HG02610 (cell line): ENCODE measurements at regions not wholly inside any gene's neighbourhood (a gene's known extent, or its start where the extent isn't known, plus 50 kb on each side); places are given as distances from the start of the nearest gene placed in this dataset.
"Not testable (repeated sequence)": the region's sequence is repeated elsewhere in the genome, so short reads cannot be mapped to it uniquely, and the experiment has no call there.

Experiments
- ATAC-seq: cut with Tn5 transposase; IDR thresholded peaks from one replicate; pipeline ENCODE4 v1.9.1; 2021; ENCODE audit warnings: mild to moderate bottlenecking, moderate library complexity; ENCODE audit not compliant: unreplicated experiment

DNA sequence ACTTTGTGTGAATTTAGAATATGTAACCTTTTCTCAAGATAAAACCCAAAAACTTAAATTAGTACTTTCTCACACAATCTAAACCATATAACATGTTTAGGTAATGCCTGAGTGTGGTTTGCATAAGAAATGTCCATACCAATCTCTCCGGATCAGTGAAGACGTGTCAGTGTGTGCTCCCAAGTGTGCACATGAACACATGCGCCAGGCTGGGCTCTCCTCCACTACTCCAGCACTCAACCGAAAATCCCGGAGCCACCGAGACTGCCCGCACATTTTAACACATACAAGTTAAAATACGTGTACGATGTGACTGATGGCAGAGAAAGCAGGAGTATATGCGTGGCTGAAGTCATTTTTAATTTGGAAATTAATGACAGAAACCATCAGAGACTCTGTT is 658.4 kb downstream of the EFNA5 start:
- no peak for ATAC-seq

GRCh38 chr5:107011605-107012004 is 659.1 kb downstream of the EFNA5 start:
- no peak for ATAC-seq

GRCh38 chr5:107010060-107010459 is 660.7 kb downstream of the EFNA5 start:
- no peak for ATAC-seq

DNA sequence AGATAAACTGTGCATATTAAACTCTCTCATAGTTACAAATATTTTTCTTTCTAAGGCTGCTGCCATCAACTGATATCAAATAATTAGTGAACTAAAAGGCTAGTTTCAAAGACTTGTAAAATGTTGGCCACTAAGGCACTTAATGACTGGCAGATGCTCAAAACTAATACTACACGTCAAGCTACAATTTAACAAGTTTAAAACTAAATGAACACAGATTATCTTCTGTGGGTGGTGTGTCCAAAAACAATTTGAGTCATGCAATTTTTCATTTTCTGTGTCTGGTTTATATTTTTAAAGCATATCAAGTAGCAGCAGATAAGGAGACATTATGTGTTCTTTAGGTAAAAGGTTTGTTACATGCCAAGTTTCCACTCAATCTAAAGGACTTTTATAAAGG is 665.1 kb downstream of the EFNA5 start:
- ATAC-seq: no peak

DNA sequence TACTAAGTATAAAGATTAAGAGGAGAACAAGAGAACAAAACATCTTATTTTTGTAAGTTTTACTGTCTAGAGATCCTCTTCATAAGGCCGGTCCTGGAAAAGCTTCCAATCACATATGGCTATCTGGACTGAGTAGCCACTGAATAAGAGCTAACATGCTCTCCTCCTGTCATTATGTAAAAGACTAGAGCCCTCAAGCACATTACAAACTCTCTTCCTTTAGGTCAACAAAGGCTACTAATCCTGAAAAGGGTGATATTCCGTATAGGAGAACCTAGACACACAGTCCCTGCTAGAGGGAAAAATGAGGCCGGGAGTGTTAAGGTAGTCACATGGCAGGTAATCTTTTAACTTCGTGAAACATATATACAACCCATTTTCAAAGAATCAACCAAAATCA is 665.6 kb downstream of the EFNA5 start:
- no peak for ATAC-seq

DNA sequence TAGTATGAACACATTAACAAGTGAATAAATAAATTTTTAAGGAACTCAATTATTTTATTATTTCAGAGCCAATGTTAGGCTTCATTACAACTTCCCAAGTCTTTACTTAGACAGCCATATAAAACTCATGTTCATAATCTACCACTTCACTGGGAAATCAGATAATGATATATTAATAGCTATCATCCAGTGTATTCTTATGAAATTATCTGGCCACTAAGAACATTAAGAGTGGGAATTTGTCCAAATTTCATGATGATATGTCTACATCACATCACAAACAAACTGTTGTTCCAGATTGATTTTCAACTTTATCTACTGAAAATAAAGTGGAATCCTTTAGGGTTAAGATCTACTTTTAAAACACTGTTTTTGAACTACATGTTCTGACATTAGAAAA is 668.6 kb downstream of the EFNA5 start:
- ATAC-seq: no peak

DNA sequence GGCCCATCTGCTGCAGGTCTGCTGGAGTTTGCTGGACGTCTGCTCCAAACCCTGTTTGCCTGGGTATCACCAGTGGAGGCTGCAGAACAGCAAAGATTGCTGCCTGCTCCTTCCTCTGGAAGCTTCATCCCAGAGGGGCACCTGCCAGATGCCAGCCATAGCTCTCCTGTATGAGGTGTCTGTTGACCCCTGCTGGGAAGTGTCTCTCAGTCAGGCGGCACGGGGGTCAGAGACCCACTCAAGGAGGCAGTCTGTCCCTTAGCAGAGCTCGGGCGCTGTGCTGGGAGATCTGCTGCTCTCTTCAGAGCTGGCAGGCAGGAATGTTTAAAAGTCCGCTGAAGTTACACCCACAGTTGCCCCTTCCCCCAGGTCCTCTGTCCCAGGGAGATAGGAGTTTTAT is 671.2 kb downstream of the EFNA5 start:
- not testable (repeated sequence) for ATAC-seq

DNA sequence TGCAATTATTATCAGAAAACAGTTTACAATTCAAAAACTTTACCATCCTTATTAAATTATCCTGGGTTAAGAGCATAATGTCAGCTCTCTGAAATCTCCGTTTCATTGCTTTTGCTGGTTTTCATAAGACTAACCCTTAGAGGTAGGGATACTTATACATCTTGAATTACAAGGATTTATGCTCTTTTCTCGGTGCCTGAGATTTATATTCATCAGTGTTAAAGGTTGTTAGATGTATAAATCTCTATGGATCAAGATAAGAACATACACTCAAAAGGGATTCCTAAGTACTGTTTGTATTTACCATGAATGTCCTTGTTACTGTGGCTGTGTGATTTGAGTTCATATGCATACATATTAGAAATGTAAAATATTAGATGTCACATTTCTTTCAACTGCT is 684.7 kb downstream of the EFNA5 start:
- ATAC-seq: no peak

DNA sequence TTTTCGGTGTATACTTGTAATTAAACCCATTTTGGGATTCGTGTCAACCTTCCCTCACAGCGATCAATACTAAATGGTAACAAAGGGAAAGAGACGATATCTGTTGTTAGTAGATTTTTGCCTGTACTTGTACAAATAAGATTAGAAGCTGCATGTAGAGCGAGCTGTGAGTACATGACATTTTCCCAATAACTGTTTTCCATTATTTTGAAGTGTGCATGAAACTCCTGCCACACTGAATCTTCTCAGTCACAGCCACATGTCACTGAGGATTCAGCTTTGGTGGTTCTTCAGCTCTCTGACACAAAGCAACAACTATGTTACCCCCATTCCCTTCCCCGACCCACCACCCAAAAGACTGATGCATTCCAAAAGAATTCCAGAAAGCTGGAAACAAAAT is 685.6 kb downstream of the EFNA5 start:
- ATAC-seq: no peak

GRCh38 chr5:106979178-106979577 is 691.6 kb downstream of the EFNA5 start:
- not testable (repeated sequence) for ATAC-seq

DNA sequence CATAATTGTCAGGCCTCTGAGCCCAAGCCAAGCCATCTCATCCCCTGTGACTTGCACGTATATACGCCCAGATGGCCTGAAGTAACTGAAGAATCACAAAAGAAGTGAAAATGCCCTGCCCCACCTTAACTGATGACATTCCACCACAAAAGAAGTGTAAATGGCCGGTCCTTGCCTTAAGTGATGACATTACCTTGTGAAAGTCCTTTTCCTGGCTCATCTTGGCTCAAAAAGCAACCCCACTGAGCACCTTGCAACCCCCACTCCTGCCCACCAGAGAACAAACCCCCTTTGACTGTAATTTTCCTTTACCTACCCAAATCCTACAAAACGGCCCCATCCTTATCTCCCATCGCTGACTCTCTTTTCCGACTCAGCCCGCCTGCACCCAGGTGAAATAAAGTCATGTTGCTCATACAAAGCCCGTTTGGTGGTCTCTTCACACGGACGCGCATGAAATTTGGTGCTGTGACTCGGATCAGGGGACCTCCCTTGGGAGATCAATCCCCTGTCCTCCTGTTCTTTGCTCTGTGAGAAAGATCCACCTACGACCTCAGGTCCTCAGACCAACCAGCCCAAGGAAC is 692.1 kb downstream of the EFNA5 start:
- ATAC-seq: not testable (repeated sequence)

DNA sequence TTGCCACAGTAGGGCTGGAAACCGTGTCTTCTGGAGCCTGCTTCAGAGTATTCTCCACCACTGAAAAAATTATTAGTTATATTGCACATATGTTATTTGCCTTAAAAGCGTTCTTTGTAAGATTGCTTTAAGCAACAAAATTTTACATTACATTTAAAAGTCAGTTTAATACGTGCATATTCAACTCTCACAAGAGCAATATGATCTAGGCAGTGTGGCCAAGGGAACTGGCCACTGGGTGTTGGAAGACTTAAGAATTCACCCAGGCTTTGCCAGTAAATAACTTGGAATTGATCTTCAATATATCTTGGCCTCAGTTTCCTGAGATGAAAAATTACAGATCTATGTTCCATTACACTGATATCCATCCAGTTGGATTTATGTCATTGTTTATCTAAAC is 694.4 kb downstream of the EFNA5 start:
- no peak for ATAC-seq

DNA sequence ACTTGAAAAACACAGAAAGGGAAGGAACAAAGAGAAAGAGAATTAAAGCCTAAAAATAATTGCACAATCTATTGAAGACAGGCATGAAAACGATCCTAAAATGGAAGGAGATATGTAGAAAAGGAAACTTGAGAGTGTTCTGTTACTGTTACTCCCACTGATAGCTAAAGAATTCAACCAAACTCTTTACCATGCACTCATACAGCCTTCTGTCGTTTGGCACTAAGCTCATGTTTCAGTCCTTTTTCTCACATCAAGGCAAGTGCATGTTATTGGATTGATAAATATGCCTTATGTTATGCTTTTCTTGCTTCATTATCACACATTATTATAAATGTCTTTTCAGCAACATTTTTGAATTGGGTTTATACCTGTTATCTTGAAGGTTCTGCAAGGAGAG is 696.5 kb downstream of the EFNA5 start:
- ATAC-seq: no peak

DNA sequence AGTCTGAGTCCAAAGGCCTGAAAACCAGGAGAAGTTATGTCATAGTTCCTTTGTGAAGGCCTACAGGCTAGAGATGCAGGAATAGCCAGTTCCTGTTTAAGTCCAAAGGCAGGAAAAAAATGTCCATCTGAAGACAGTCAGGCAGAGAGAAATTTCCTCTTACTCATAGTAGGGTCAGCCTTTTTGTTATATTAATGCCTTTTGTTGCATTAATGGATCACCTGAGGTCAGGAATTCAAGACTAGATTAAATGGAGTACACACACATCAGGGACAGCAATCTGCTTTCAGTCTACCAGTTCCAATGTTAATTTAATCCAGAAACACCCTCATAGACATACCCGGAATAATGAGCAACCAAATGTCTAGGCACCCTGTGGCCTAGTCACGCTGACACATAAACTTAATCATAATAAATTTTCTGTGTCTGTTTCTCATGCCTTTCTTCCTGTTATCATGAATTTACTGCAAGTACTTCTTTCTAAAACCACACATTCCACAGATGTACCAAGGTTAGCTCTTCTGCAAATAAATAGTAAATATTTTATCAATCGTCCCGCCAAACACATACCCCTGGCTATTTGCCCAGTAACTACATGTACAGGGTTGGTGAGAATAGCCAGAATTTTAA is 703.9 kb downstream of the EFNA5 start:
- no peak for ATAC-seq

- no peak for ATAC-seq
Measured at GRCh38 chr5:106964132-106964531, 706.6 kb downstream of the EFNA5 start.

DNA sequence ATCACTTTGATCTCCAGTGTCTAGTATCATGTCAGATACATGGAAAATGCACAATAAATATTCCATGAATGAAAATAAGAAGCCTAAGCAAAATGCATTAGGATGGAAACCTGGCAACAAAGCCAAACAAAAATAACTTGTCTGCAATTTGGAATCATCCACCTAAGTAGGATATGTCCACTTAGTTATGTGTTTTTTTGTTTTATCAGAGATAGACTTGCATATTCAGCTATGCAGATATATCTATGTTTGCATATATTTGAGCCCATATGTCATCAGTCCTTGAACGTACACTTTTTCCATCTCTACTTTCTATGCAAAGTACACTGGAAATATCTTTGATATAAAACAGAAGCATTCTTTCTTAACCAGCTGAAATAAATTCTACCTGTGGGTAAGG is 707.1 kb downstream of the EFNA5 start:
- ATAC-seq: no peak

DNA sequence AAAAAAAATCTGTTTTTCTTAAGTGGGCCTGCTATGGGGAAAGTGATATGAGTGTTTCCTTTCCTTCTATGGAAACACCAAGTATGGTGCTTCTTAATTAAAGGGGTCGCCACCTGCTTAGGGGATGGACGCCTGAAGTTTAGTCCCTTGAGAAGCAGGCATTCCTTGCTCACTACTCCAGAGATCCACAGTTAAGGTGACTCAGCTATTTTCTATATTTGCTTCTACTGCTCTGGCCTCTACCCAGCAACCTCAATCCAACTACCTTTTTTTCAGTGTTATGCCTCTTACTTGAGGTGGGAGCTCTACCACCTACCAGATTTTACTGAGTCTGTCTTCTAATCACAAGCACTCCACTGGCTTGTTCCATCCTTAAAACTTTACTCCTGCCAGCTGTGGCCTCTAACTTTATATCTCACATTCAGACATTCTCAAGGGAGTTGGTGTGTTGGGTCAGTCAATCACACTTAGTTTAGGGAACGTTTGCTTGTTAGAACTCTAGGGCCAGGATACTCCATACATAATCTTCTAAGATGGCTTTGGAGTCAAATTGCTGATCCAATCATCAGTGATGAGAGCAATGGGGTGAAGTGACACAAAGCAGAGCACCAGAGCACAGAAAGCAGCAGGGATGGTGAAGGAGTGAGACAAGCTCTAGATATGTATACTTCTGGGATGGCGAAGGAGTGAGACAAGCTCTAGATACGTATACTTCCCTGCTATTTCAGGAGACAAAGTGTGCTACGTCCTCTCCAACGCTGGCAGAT is 708.1 kb downstream of the EFNA5 start:
- no peak for ATAC-seq

DNA sequence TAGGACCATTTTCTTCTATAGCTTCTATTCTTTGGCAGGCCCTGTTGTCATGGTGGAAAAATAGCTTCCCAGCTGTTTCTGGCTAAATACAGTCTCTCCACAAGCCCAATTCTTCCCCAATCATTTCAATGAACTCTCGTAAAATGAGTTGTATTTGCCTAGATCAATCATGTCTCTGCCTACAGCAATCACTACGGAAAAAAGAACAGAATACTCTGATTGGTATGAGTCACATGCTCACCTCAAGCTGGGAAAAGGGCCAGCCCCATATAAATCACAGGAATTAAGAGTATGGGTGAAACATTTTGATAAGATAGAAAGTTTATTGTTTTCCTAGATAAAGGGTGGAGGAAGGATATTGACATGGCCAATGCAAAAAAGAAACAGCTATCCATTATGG is 711.4 kb downstream of the EFNA5 start:
- ATAC-seq: no peak

- ATAC-seq: no peak
Measured at GRCh38 chr5:106957336-106957735, 713.4 kb downstream of the EFNA5 start.

DNA sequence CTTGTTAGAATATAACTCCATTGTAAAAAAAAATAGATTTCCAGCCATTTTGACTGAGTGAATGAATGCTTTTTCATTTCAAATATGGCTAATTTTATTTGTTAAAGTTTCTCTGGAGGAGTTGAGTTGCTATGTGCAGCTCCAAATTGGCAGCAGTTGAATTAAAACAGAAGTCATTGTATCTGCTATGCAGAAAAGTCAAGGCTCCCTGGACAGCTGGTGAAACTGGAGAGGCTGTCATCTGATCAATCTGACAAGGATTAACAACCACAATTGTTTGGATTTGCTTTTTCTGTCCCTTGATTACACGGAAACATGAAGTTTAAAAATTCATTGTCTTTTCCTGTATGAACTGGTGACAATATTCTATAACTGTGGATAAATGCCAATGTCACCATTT is 713.9 kb downstream of the EFNA5 start:
- ATAC-seq: no peak

DNA sequence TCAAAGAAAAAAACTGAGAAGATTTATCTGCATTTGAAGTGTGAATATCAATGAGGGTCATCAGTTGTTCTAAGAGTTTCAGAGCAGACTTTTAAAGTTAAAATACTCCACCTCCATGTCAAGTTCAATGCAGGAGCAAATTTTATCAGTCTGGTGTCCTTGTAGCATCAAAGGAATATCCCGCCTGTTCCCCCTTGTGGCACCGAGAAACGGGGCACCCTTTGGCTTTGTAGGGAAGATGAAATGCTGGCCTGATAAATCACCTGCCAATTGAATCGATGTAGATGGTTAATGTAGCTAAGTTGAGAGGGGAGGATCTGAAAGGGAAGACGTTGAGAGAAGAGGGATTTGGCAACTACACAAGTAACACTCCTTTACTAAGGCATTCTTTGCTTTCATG is 714.5 kb downstream of the EFNA5 start:
- no peak for ATAC-seq

- no peak for ATAC-seq
Measured at GRCh38 chr5:106940986-106941385, 729.8 kb downstream of the EFNA5 start.
